ENCODE measurements at regions not wholly inside any gene's neighbourhood (a gene's known extent, or its start where the extent isn't known, plus 50 kb on each side); places are given as distances from the start of the nearest gene placed in this dataset.

DNA sequence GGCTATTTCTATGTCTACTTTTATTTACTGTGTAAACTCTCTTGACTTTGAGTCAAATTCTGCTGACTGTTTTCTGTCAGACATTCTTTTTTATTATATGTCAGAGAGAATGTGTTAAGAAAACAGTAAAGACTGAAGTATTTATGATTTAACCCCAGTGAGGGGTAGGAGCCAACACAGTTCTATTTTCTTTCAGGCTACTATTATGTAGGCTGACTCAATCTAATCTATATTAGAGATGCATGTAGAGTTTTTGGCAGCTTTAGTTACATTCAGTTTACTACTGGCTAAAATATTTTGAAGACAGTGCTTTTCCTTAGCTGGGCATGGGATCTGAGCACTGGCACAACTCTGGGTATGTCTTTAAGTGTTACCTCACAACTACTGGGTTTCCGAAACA lies 1108.0 kb downstream of the CDH11 start:
- TF ChIP-seq CTCF (IDR thresholded peaks at IDR 0.05; ENCODE audit: low read length) (no peak), EZH2 (optimal IDR thresholded peaks at IDR 0.05; ENCODE audit: low read depth, low read length) (no peak), EZH2phosphoT487 (IDR thresholded peaks at IDR 0.05; ENCODE audit: low read length) (no peak)
- Histone ChIP-seq H3K4me2 (ENCODE audit: low read depth, low read length) (no peak overlapping the region), H3K27me3 (replicated peaks; ENCODE audit: insufficient read depth, low read length) (no peaks in the 10 kb centered on the region), H2AFZ (ENCODE audit: low read length) (no peak overlapping the region), H4K20me1 (ENCODE audit: insufficient read depth, low read length) (no peaks in the 10 kb centered on the region), H3K4me1 (ENCODE audit: low read length) (no peaks in the 10 kb centered on the region), H3K79me2 (ENCODE audit: low read length) (no peaks in the 10 kb centered on the region), H3K9me2 (replicated peaks; ENCODE audit: insufficient read depth, low read length) (no peaks in the 10 kb centered on the region), H3K4me3 (ENCODE audit: low read length) (no peak overlapping the region), H3K9me3 (replicated peaks; ENCODE audit: insufficient read depth, low read length) (no peaks in the 10 kb centered on the region), H3K27ac (ENCODE audit: low read length) (no peak overlapping the region), H3F3A (ENCODE audit: insufficient read depth, low read length) (no peaks in the 10 kb centered on the region), H3K9ac (ENCODE audit: low read length) (no peak overlapping the region), H3K36me3 (replicated peaks; ENCODE audit: insufficient read depth, low read length) (no peaks in the 10 kb centered on the region)
- DNase-seq = no peak

- H3K4me1 ChIP-seq (ENCODE audit: low read length) = no peaks in the 10 kb centered on the region
- no peaks in the 10 kb centered on the region for H3K79me2 ChIP-seq (ENCODE audit: low read length)
- no peaks in the 10 kb centered on the region for H3K9me3 ChIP-seq (replicated peaks; ENCODE audit: insufficient read depth, low read length)
- H3F3A ChIP-seq (ENCODE audit: insufficient read depth, low read length) = no peaks in the 10 kb centered on the region
- no peaks in the 10 kb centered on the region for H3K9me2 ChIP-seq (replicated peaks; ENCODE audit: insufficient read depth, low read length)
- no peaks in the 10 kb centered on the region for H4K20me1 ChIP-seq (ENCODE audit: insufficient read depth, low read length)
- no peak overlapping the region for H3K9ac ChIP-seq (ENCODE audit: low read length)
- DNase-seq = no peak
- no peaks in the 10 kb centered on the region for H3K27me3 ChIP-seq (replicated peaks; ENCODE audit: insufficient read depth, low read length)
- no peak overlapping the region for H2AFZ ChIP-seq (ENCODE audit: low read length)
- no peak overlapping the region for H3K4me2 ChIP-seq (ENCODE audit: low read depth, low read length)
- no peaks in the 10 kb centered on the region for H3K36me3 ChIP-seq (replicated peaks; ENCODE audit: insufficient read depth, low read length)
- H3K4me3 ChIP-seq (ENCODE audit: low read length) = no peak overlapping the region
- H3K27ac ChIP-seq (ENCODE audit: low read length) = no peak overlapping the region
- no peak for TF ChIP-seq EZH2phosphoT487 (IDR thresholded peaks at IDR 0.05; ENCODE audit: low read length)
- TF ChIP-seq CTCF (IDR thresholded peaks at IDR 0.05; ENCODE audit: low read length) = no peak
- no peak for TF ChIP-seq EZH2 (optimal IDR thresholded peaks at IDR 0.05; ENCODE audit: low read depth, low read length)
Measured at GRCh38 chr16:64012166-64012565, 1109.7 kb downstream of the CDH11 start.

GRCh38 chr16:64011650-64012049 lies 1110.2 kb downstream of the CDH11 start:
- no peak for DNase-seq
- Histone ChIP-seq H3K36me3 (replicated peaks; ENCODE audit: insufficient read depth, low read length) (no peaks in the 10 kb centered on the region), H3F3A (ENCODE audit: insufficient read depth, low read length) (no peaks in the 10 kb centered on the region), H3K4me2 (ENCODE audit: low read depth, low read length) (no peak overlapping the region), H3K4me1 (ENCODE audit: low read length) (no peaks in the 10 kb centered on the region), H2AFZ (ENCODE audit: low read length) (no peak overlapping the region), H3K9ac (ENCODE audit: low read length) (no peak overlapping the region), H3K27me3 (replicated peaks; ENCODE audit: insufficient read depth, low read length) (no peaks in the 10 kb centered on the region), H3K79me2 (ENCODE audit: low read length) (no peaks in the 10 kb centered on the region), H3K27ac (ENCODE audit: low read length) (no peak overlapping the region), H4K20me1 (ENCODE audit: insufficient read depth, low read length) (no peaks in the 10 kb centered on the region), H3K9me2 (replicated peaks; ENCODE audit: insufficient read depth, low read length) (no peaks in the 10 kb centered on the region), H3K9me3 (replicated peaks; ENCODE audit: insufficient read depth, low read length) (no peaks in the 10 kb centered on the region), H3K4me3 (ENCODE audit: low read length) (no peak overlapping the region)
- TF ChIP-seq CTCF (IDR thresholded peaks at IDR 0.05; ENCODE audit: low read length) (no peak), EZH2phosphoT487 (IDR thresholded peaks at IDR 0.05; ENCODE audit: low read length) (no peak), EZH2 (optimal IDR thresholded peaks at IDR 0.05; ENCODE audit: low read depth, low read length) (no peak)
